CD14-positive monocyte (primary cell): ENCODE measurements at regions not wholly inside any gene's neighbourhood (a gene's known extent, or its start where the extent isn't known, plus 50 kb on each side); places are given as distances from the start of the nearest gene placed in this dataset.

Experiments
- DNase-seq, 3 donors: peaks; one replicate each; pipeline ENCODE4 v3.0.0-alpha.2; 2011 to 2022
- H2AFZ ChIP-seq: 2 replicates; pipeline ENCODE4 v1.6.0; 2012; ENCODE audit warnings: mild to moderate bottlenecking, low read depth, low read length, inconsistent platforms; ENCODE audit not compliant: insufficient read depth, poor library complexity, severe bottlenecking
- H3K27ac ChIP-seq, 2 donors: 1 replicate in 1 of 2; 2 replicates in 1 of 2; pipeline ENCODE4 v1.5.1; 2012 to 2013; ENCODE audit warnings: low read length in 2 of 2, control low read depth in 1 of 2, inconsistent platforms in 1 of 2, low read depth in 1 of 2, mild to moderate bottlenecking in 1 of 2
- H3K27me3 ChIP-seq, 2 donors: one replicate each; pipeline versions ENCODE4 v1.6.0 to v1.6.1; 2011 to 2013; ENCODE audit warnings: low read length in 2 of 2; ENCODE audit not compliant: control insufficient read depth in 2 of 2, insufficient read depth in 2 of 2
- H3K36me3 ChIP-seq, 2 donors: replicated peaks in 1 of 2; 1 replicate in 1 of 2; 2 replicates in 1 of 2; pipeline versions ENCODE4 v1.5.1 to v1.6.1; 2012 to 2013; ENCODE audit warnings: low read length in 2 of 2, control low read depth in 1 of 2, inconsistent platforms in 1 of 2, mild to moderate bottlenecking in 1 of 2; ENCODE audit not compliant: insufficient read depth in 2 of 2, control insufficient read depth in 1 of 2
- H3K4me1 ChIP-seq, 2 donors: 1 replicate in 1 of 2; 2 replicates in 1 of 2; pipeline versions ENCODE4 v1.5.1 to v1.6.1; 2012 to 2013; ENCODE audit warnings: low read length in 2 of 2, control low read depth in 1 of 2, inconsistent platforms in 1 of 2, mild to moderate bottlenecking in 1 of 2, moderate library complexity in 1 of 2; ENCODE audit not compliant: insufficient read depth in 2 of 2, control insufficient read depth in 1 of 2
- H3K4me2 ChIP-seq: replicated peaks from 2 replicates; pipeline ENCODE3; 2012; ENCODE audit warnings: low read length, moderate library complexity, mild to moderate bottlenecking; ENCODE audit not compliant: poor library complexity, severe bottlenecking; ENCODE audit errors: extremely low read depth
- H3K4me3 ChIP-seq, 3 experiments: fragments of 200-600 bp in 1 of 3; sonication (generic) in 1 of 3; replicated peaks in 1 of 3; 1 replicate in 2 of 3; 2 replicates in 1 of 3; pipeline ENCODE4 v1.5.1; 2011 to 2013; ENCODE audit warnings: low read length in 3 of 3, mild to moderate bottlenecking in 3 of 3, control low read depth in 2 of 3, low read depth in 2 of 3, inconsistent platforms in 1 of 3, moderate library complexity in 1 of 3
- H3K79me2 ChIP-seq: 2 replicates; pipeline ENCODE4 v1.6.0; 2012; ENCODE audit warnings: mild to moderate bottlenecking, control low read depth, inconsistent platforms, low read length, moderate library complexity; ENCODE audit not compliant: insufficient read depth
- H3K9ac ChIP-seq: 2 replicates; pipeline ENCODE4 v1.6.0; 2017; ENCODE audit warnings: low read length, mild to moderate bottlenecking; ENCODE audit not compliant: insufficient read depth, poor library complexity, severe bottlenecking
- H3K9me3 ChIP-seq, 2 donors: replicated peaks in 1 of 2; 1 replicate in 1 of 2; 2 replicates in 1 of 2; pipeline versions ENCODE4 v1.5.1 to v1.6.1; 2012 to 2013; ENCODE audit warnings: low read length in 2 of 2, control low read depth in 1 of 2; ENCODE audit not compliant: control insufficient read depth in 1 of 2, insufficient read depth in 1 of 2
- H4K20me1 ChIP-seq: 2 replicates; pipeline ENCODE4 v1.6.0; 2012; ENCODE audit warnings: mild to moderate bottlenecking, low read length, control low read depth, moderate library complexity; ENCODE audit not compliant: insufficient read depth
- H3K27ac Mint-ChIP-seq, 7 donors: one replicate each; pipeline ENCODE4 v1.8.0; 2020; ENCODE audit warnings: mild to moderate bottlenecking in 7 of 7, mixed read lengths in 7 of 7, moderate library complexity in 6 of 7, inconsistent platforms in 2 of 7
- H3K27me3 Mint-ChIP-seq, 3 donors: one replicate each; pipeline ENCODE4 v1.8.0; 2021 to 2022; ENCODE audit warnings: low read depth in 3 of 3, mild to moderate bottlenecking in 3 of 3, mixed read lengths in 3 of 3, moderate library complexity in 3 of 3, inconsistent platforms in 1 of 3
- H3K36me3 Mint-ChIP-seq, 2 donors: one replicate each; pipeline ENCODE4 v1.8.0; 2020; ENCODE audit warnings: mixed read lengths in 2 of 2, inconsistent platforms in 1 of 2, mild to moderate bottlenecking in 1 of 2
- H3K4me1 Mint-ChIP-seq: one replicate; pipeline ENCODE4 v1.8.0; 2020; ENCODE audit warnings: mild to moderate bottlenecking, mixed read lengths
- H3K4me3 Mint-ChIP-seq, 2 donors: one replicate each; pipeline ENCODE4 v1.8.0; 2020; ENCODE audit warnings: mild to moderate bottlenecking in 2 of 2, mixed read lengths in 2 of 2, moderate library complexity in 1 of 2
- H3K9me3 Mint-ChIP-seq, 7 donors: one replicate each; pipeline ENCODE4 v1.8.0; 2020 to 2022; ENCODE audit warnings: mixed read lengths in 7 of 7, mild to moderate bottlenecking in 6 of 7, moderate library complexity in 6 of 7, inconsistent platforms in 2 of 7
- CTCF ChIP-seq: fragments of 200-600 bp; IDR thresholded peaks from one replicate; pipeline ENCODE4 v1.8.0; 2022; ENCODE audit warnings: antibody characterized with exemption, mild to moderate bottlenecking
- WGBS: methylation state at CpG from one replicate; pipeline ENCODE4 v1.1.5; 2013; ENCODE audit warnings: missing lambda C conversion rate; ENCODE audit not compliant: insufficient coverage; 5-methylcytosine and 5-hydroxymethylcytosine counted together
- intact Hi-C, 2 donors: fragments of 100-400 bp; cut with micrococcal nuclease; formaldehyde crosslinking; loops; one replicate each; pipeline versions ENCODE4 v1.15.0 to v1.15.1; 2023

GRCh38 chr10:9254353-9254752 lies 1199.9 kb downstream of the GATA3 start:
- WGBS = no CpG with 5 or more reads among the region's 2 CpGs
- Histone ChIP-seq H3K79me2 (no peaks in the 10 kb centered on the region), H2AFZ (no peak overlapping the region), H3K4me1 (no peaks in the 10 kb centered on the region), H3K4me2 (no peak overlapping the region), H4K20me1 (no peaks in the 10 kb centered on the region), H3K4me3 (no peak overlapping the region), H3K9me3 (no peaks in the 10 kb centered on the region), H3K36me3 (no peaks in the 10 kb centered on the region), H3K9ac (no peak overlapping the region), H3K27ac (no peak overlapping the region), H3K27me3 (no peaks in the 10 kb centered on the region)
- H3K9me3 Mint-ChIP-seq = peaks cover 0 to 7% (median 0%) of the 10 kb centered on the region in 7 donors
- no peaks in the 10 kb centered on the region for H3K4me1 Mint-ChIP-seq
- H3K36me3 Mint-ChIP-seq = no peaks in the 10 kb centered on the region
- H3K27ac Mint-ChIP-seq = no peak overlapping the region
- TF ChIP-seq CTCF = no peak
- peaks cover 0 to 3% (median 3%) of the 10 kb centered on the region in 3 donors for H3K27me3 Mint-ChIP-seq
- H3K4me3 Mint-ChIP-seq = no peak overlapping the region
- no peak for DNase-seq
- intact Hi-C loops = no loop called here

- Histone ChIP-seq H3K79me2 (no peaks in the 10 kb centered on the region), H3K4me1 (no peaks in the 10 kb centered on the region), H3K27ac (no peak overlapping the region), H3K4me3 (no peak overlapping the region), H3K9ac (no peak overlapping the region), H3K36me3 (no peaks in the 10 kb centered on the region), H3K4me2 (no peak overlapping the region), H3K27me3 (peaks cover 0 to 2% of the 10 kb centered on the region in 2 donors), H4K20me1 (no peaks in the 10 kb centered on the region), H2AFZ (no peak overlapping the region), H3K9me3 (no peaks in the 10 kb centered on the region)
- intact Hi-C loops = no loop called here
- H3K36me3 Mint-ChIP-seq = no peaks in the 10 kb centered on the region
- no peaks in the 10 kb centered on the region for H3K4me1 Mint-ChIP-seq
- whole genome bisulfite sequencing = no CpG with 5 or more reads among the region's 1 CpG
- no peak for DNase-seq
- peaks cover 2 to 4% (median 3%) of the 10 kb centered on the region in 3 donors for H3K27me3 Mint-ChIP-seq
- TF ChIP-seq CTCF = no peak
- H3K9me3 Mint-ChIP-seq = peaks cover 0 to 3% (median 0%) of the 10 kb centered on the region in 7 donors
- H3K4me3 Mint-ChIP-seq = no peak overlapping the region
- no peak overlapping the region for H3K27ac Mint-ChIP-seq
These were observed 1206.2 kb downstream of the GATA3 start for GRCh38 chr10:9260690-9261089.
